HG02884 (cell line): ENCODE measurements at regions not wholly inside any gene's neighbourhood (a gene's known extent, or its start where the extent isn't known, plus 50 kb on each side); places are given as distances from the start of the nearest gene placed in this dataset.
"Not testable (repeated sequence)": the region's sequence is repeated elsewhere in the genome, so short reads cannot be mapped to it uniquely, and the experiment has no call there.

Source experiments
- ATAC-seq: cut with Tn5 transposase; IDR thresholded peaks from one replicate; pipeline ENCODE4 v1.9.1; 2021; ENCODE audit warnings: mild to moderate bottlenecking, moderate library complexity; ENCODE audit not compliant: unreplicated experiment

DNA sequence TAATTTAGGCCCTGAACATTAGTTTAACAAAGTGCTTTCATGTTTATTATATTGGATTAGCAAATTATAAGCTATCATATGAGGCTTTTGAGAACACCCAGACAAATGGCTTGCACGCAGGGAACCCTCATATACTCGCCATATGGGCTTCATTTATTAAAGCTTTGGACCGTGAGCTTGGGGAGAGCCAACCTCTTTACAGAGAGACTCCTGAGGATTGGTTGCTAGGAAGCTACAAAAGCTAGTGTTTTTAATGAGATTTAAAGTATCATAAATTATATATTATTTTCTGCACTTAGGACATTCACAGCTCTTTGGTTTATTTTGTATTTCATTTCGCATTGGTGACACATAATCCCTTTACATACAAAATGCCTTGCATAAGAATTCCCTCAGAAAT lies 193.8 kb upstream of the TOX3 start:
- ATAC-seq, result no peak

GRCh38 chr16:52740333-52740732 lies 193.4 kb upstream of the TOX3 start:
- no peak for ATAC-seq

- ATAC-seq, result not testable (repeated sequence)
Observed at GRCh38 chr16:52738992-52739391, 192.0 kb upstream of the TOX3 start.

DNA sequence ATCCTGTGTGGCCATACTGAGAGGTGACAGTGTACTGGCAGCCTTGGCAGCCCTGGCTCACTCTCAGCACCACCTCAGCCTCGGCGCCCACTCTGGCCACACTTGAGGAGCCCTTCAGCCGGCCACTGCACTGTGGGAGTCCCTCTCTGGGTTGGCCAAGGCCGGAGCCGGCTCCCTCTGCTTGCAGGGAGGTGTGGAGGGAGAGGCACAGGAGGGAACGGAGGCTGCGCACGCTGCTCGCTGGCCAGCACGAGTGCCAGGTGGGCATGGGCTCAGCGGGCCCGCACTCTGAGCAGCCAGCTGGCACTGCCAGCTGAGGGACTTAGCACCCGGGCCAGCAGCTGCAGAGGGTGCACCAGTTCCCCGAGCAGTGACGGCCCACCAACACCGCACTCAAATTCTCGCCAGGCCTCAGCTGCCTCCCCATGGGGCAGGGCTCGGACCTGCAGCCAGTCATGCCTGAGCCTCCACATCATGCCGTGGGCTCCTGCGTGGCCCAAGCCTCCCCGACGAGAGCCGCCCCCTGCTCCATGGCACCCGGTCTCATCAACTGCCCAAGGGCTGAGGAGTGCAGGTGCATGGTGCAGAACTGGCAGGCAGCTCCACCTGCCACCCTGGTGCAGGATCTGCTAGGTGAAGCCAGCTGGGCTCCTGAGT lies 184.4 kb upstream of the TOX3 start:
- no peak for ATAC-seq

GRCh38 chr16:52729731-52730130 lies 182.8 kb upstream of the TOX3 start:
- ATAC-seq, result no peak

DNA sequence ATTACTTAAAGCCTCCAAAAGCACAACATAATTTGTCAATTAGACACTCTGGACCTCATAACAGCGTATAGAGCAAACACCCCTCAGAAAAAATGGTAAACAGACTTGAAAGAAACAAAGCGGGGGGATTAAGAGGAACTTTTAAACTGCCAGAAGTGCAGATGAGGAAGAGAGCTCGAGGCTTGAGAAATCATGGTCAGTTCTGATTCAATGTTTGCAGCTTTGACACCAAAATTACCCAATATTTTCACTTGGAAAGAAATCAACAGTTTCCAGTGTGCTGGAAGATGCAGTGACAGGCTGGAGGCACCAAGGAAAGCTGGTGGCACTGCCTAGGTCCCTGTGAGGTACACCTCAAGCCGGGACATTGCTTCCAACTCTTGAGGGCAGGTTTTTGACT lies 180.9 kb upstream of the TOX3 start:
- no peak for ATAC-seq

DNA sequence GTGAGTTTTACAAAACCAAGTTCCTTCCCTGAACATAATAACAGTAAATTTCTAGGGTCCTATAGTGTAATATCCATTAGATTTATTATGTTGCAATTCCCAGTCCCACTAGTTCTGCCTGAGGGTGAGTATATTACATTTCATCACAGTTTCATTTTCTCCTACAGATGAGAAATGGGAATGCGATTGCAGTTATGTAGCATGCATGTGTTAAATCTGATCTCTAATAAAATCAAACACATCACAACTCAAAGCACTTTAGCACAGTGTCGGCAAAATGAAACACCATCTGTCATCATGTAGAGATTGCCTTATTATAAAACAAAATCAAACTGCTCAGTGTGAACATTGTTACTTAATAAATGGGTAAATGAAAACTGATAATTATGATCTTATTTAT lies 180.5 kb upstream of the TOX3 start:
- no peak for ATAC-seq

GRCh38 chr16:52725461-52725860 lies 178.5 kb upstream of the TOX3 start:
- no peak for ATAC-seq

DNA sequence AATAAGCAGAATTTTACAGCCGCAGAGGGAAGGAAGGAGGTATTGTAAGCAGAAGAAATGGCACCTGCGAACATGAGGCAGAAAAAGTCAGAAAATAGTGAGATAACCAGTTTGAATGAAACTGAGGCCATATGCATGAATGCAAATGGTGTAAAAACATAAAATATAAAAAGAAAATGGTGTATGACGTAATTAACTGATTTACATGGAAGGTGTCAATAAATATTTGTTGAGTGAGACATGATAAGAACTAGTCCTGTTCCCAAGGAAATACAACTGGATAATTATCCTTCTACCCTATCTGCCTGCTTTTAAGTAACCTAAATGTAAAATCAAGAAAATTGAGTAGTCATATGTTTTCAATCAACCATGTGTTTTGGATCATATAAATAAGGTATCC lies 178.1 kb upstream of the TOX3 start:
- ATAC-seq, result no peak

DNA sequence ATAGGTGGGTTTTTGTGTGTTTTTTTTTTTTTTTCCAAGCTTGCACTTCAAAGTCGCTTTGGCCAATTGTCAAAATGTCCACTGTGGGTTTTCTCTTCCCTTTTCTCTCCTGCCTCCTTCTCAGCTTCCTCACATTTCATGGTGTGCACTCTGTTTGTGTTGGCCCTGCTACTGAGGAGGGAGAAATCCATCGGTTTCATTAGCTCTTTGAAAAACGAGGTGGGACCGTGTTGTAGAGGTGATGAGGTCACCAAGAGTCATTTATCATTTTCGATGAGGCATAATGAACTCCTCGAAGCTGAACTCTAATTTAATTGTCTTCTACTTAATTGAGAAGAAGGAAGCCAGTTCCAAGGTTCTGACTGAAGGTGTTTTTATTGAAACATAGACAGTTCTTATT lies 174.4 kb upstream of the TOX3 start:
- ATAC-seq, result no peak

- ATAC-seq, result no peak
Observed at GRCh38 chr16:52718046-52718445, 171.1 kb upstream of the TOX3 start.

DNA sequence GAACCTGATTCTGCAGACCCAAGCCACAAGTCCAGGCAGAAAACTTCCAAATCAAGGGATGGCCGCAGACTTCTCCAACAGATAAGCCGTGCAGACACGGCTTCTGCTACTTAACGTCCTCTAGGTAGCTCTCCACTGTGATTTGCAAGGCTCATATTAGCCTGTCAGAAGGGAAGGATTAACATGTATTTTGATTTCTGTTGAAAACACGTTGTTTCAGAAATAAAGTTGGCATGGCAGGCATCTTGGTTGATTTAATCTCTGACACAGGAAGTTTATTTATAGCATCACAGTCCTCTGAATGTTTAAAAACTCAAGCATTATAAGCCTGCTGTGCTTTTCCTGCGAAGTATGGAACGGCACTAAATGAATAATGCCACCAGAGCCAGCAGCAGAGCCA lies 166.8 kb upstream of the TOX3 start:
- no peak for ATAC-seq

GRCh38 chr16:52709306-52709705 lies 162.4 kb upstream of the TOX3 start:
- no peak for ATAC-seq

DNA sequence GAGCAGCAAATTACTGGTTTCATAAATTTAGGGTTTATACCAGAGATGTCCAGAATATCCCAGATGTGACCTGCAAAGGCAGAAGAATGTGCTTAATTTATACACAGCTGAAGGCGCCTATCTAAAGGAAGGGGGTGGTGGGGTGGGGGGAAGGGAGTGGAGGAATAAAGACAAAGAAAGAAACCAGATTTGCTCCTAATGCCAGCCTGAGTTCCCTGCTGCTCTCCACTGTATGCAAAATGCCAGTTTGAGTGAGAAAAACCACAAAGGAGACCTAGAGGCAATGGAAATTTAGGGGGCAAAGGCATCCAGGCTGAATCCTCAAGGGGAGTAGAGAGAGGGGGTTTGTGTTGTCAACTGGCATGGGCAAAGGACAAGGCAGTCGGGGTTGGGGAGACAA lies 161.5 kb upstream of the TOX3 start:
- ATAC-seq, result no peak

GRCh38 chr16:52707676-52708337 lies 160.9 kb upstream of the TOX3 start:
- ATAC-seq, result no peak

GRCh38 chr16:52705122-52705521 lies 158.2 kb upstream of the TOX3 start:
- no peak for ATAC-seq

GRCh38 chr16:52697971-52698370 lies 151.0 kb upstream of the TOX3 start:
- ATAC-seq, result no peak

- no peak for ATAC-seq
Observed at GRCh38 chr16:52696126-52696525, 149.2 kb upstream of the TOX3 start.

DNA sequence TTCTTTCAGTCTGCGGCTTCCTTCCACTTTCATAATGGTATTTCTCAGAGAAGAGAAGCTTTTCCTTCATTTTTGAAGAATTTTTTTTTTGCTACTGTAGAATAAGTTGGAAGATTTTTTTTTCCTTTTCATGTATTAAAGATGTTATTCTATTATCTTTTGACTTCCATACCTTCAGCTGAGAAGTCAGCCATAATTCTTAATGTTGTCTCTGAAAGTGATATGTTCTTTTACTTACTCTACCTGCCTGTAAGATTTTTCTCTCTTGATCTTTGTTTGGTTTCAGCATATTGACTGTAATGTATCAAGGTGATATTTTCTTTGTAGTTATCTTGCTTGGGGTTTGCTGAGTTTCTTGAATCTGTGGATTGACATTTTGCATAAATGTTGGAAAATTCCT lies 143.5 kb upstream of the TOX3 start:
- ATAC-seq, result no peak

- no peak for ATAC-seq
Observed at GRCh38 chr16:52680993-52681392, 134.1 kb upstream of the TOX3 start.

- no peak for ATAC-seq
Observed at GRCh38 chr16:52677501-52677900, 130.6 kb upstream of the TOX3 start.

GRCh38 chr16:52676959-52677358 lies 130.0 kb upstream of the TOX3 start:
- no peak for ATAC-seq

GRCh38 chr16:52671590-52671989 lies 124.6 kb upstream of the TOX3 start:
- no peak for ATAC-seq
